ENCODE measurements at regions not wholly inside any gene's neighbourhood (a gene's known extent, or its start where the extent isn't known, plus 50 kb on each side); places are given as distances from the start of the nearest gene placed in this dataset.

DNA sequence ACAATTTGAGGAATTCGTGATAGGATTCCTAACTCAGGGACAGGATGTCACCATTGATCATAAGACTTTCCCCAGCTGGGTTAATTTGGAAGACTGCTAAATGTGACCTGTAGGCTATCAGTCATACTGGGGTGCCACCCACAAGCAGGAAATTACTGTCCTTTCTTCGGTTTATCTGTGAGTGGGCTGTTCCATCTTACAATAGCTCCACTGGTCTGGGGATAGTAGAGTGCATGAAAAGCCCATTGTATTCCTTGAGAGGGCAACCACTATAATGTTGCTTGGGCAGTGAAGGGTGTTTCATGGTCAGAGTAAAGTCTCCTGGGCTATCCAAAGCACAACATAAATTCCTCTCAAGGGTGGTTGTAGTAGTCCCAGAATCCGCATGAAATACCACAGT is 1523.0 kb upstream of the B3GALT2 start:
- H3K4me3 Mint-ChIP-seq (ENCODE audit: unreplicated experiment) = no peak overlapping the region
- ChIA-PET POLR2A (no interaction called here), CTCF (no interaction called here)
- no peaks in the 10 kb centered on the region for H3K9me3 Mint-ChIP-seq (ENCODE audit: unreplicated experiment)
- BruUV-seq (replicated peaks) = no TSS peak
- H3K27me3 Mint-ChIP-seq (ENCODE audit: insufficient read depth, unreplicated experiment) = no peaks in the 10 kb centered on the region
- no peak overlapping the region for H3K27ac Mint-ChIP-seq (ENCODE audit: unreplicated experiment)
- H3K9me3 ChIP-seq = no peaks in the 10 kb centered on the region
- no peak for DNase-seq
- TF ChIP-seq, protein P1, sequence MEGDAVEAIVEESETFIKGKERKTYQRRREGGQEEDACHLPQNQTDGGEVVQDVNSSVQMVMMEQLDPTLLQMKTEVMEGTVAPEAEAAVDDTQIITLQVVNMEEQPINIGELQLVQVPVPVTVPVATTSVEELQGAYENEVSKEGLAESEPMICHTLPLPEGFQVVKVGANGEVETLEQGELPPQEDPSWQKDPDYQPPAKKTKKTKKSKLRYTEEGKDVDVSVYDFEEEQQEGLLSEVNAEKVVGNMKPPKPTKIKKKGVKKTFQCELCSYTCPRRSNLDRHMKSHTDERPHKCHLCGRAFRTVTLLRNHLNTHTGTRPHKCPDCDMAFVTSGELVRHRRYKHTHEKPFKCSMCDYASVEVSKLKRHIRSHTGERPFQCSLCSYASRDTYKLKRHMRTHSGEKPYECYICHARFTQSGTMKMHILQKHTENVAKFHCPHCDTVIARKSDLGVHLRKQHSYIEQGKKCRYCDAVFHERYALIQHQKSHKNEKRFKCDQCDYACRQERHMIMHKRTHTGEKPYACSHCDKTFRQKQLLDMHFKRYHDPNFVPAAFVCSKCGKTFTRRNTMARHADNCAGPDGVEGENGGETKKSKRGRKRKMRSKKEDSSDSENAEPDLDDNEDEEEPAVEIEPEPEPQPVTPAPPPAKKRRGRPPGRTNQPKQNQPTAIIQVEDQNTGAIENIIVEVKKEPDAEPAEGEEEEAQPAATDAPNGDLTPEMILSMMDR (IDR thresholded peaks at IDR 0.05; ENCODE audit: insufficient read depth in 1 of 2, low read depth in 1 of 2, low read length in 1 of 2, severe bottlenecking in 1 of 2, unreplicated experiment in 1 of 2) = no peak
- H3K4me3 ChIP-seq (ENCODE audit: low read depth, low read length) = no peak overlapping the region
- no peaks in the 10 kb centered on the region for H3K4me1 ChIP-seq
- no peaks in the 10 kb centered on the region for H3K27me3 ChIP-seq (replicated peaks; ENCODE audit: control insufficient read depth, insufficient read depth, low read length)
- intact Hi-C loops (cut with micrococcal nuclease; ENCODE audit: unreplicated experiment) = no loop called here
- no peaks in the 10 kb centered on the region for H3K36me3 Mint-ChIP-seq (ENCODE audit: insufficient read depth, unreplicated experiment)
- H3K4me1 Mint-ChIP-seq (ENCODE audit: low read depth, unreplicated experiment) = no peaks in the 10 kb centered on the region
- no peaks in the 10 kb centered on the region for H3K36me3 ChIP-seq (ENCODE audit: control insufficient read depth, insufficient read depth, low read length)

DNA sequence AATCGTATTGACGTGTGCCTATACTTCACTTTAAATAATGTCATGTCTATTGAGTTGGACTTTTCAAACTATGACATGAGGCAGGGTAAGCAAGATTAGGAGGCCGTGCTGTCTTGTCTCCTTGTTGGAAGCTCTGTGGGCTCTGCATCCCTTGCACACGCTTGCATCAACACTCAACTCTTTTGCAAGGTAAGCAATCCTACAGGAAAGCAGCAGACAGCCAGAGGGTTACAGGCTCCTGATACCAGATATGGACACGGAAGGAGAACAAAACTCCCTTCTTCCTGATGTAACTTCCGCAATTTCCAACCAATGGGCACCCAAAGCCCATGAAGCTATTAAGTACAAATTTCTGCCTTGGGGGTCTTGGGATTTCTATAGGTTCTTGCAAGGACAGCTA is 1520.7 kb upstream of the B3GALT2 start:
- intact Hi-C loops (cut with micrococcal nuclease; ENCODE audit: unreplicated experiment) = no loop called here
- CTCF ChIA-PET = no interaction called here
- no peaks in the 10 kb centered on the region for H3K4me1 Mint-ChIP-seq (ENCODE audit: low read depth, unreplicated experiment)
- H3K9me3 ChIP-seq = no peaks in the 10 kb centered on the region
- H3K4me3 Mint-ChIP-seq (ENCODE audit: unreplicated experiment) = no peak overlapping the region
- no peaks in the 10 kb centered on the region for H3K27me3 ChIP-seq (replicated peaks; ENCODE audit: control insufficient read depth, insufficient read depth, low read length)
- no peaks in the 10 kb centered on the region for H3K9me3 Mint-ChIP-seq (ENCODE audit: unreplicated experiment)
- TF ChIP-seq, protein P1 (IDR thresholded peaks at IDR 0.05; ENCODE audit: insufficient read depth in 1 of 2, low read depth in 1 of 2, low read length in 1 of 2, severe bottlenecking in 1 of 2, unreplicated experiment in 1 of 2) = no peak
- no peak for DNase-seq
- H3K4me3 ChIP-seq (ENCODE audit: low read depth, low read length) = no peak overlapping the region
- no peaks in the 10 kb centered on the region for H3K36me3 Mint-ChIP-seq (ENCODE audit: insufficient read depth, unreplicated experiment)
- POLR2A ChIA-PET = no interaction called here
- H3K27me3 Mint-ChIP-seq (ENCODE audit: insufficient read depth, unreplicated experiment) = no peaks in the 10 kb centered on the region
- no peaks in the 10 kb centered on the region for H3K4me1 ChIP-seq
- H3K36me3 ChIP-seq (ENCODE audit: control insufficient read depth, insufficient read depth, low read length) = no peaks in the 10 kb centered on the region
- no peak overlapping the region for H3K27ac Mint-ChIP-seq (ENCODE audit: unreplicated experiment)
- BruUV-seq (replicated peaks) = no TSS peak

DNA sequence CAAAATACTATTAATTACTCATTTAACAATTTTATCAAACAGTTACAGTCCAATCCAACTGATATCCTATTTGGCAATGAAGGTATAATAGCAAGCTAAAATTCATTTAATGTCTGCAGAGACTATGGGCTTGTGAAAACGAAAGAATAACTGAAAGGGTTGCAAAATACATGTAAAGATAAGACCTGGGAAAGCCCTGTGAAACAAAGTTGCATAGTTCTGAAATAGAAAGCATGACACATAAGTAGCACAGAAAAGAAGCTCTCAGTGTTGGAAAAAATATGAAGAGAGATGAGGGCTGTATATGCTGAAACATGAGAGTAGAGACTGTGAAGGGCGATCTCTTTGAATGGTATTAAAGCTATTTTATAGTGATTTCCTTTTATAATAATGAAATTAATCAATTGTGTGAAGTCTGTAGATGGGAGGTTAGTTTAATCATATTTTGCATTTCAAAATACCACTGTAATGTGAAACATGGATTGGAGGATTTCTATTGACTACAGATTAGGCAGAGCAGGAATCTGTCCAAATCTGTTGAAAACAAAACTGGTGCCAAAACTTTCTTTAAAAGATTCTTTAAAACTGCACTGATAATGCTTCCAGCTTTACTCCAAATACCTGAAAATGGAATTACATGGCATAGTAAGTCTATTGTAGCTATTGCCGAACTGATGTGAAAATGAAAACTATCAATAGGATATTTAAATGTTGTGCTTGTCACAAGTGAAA is 1518.9 kb upstream of the B3GALT2 start:
- CTCF ChIA-PET = no interaction called here
- intact Hi-C loops (cut with micrococcal nuclease; ENCODE audit: unreplicated experiment) = no loop called here
- no peak overlapping the region for H3K4me3 Mint-ChIP-seq (ENCODE audit: unreplicated experiment)
- H3K27me3 ChIP-seq (replicated peaks; ENCODE audit: control insufficient read depth, insufficient read depth, low read length) = no peaks in the 10 kb centered on the region
- no peak overlapping the region for H3K4me3 ChIP-seq (ENCODE audit: low read depth, low read length)
- POLR2A ChIA-PET = no interaction called here
- TF ChIP-seq, protein P1 (IDR thresholded peaks at IDR 0.05; ENCODE audit: insufficient read depth in 1 of 2, low read depth in 1 of 2, low read length in 1 of 2, severe bottlenecking in 1 of 2, unreplicated experiment in 1 of 2) = no peak
- BruUV-seq (replicated peaks) = no TSS peak
- H3K9me3 Mint-ChIP-seq (ENCODE audit: unreplicated experiment) = no peaks in the 10 kb centered on the region
- H3K27ac Mint-ChIP-seq (ENCODE audit: unreplicated experiment) = no peak overlapping the region
- H3K27me3 Mint-ChIP-seq (ENCODE audit: insufficient read depth, unreplicated experiment) = no peaks in the 10 kb centered on the region
- no peaks in the 10 kb centered on the region for H3K4me1 ChIP-seq
- no peaks in the 10 kb centered on the region for H3K9me3 ChIP-seq
- DNase-seq = no peak
- no peaks in the 10 kb centered on the region for H3K36me3 Mint-ChIP-seq (ENCODE audit: insufficient read depth, unreplicated experiment)
- no peaks in the 10 kb centered on the region for H3K36me3 ChIP-seq (ENCODE audit: control insufficient read depth, insufficient read depth, low read length)
- no peaks in the 10 kb centered on the region for H3K4me1 Mint-ChIP-seq (ENCODE audit: low read depth, unreplicated experiment)
